ENCODE measurements at regions not wholly inside any gene's neighbourhood (a gene's known extent, or its start where the extent isn't known, plus 50 kb on each side); places are given as distances from the start of the nearest gene placed in this dataset.

DNA sequence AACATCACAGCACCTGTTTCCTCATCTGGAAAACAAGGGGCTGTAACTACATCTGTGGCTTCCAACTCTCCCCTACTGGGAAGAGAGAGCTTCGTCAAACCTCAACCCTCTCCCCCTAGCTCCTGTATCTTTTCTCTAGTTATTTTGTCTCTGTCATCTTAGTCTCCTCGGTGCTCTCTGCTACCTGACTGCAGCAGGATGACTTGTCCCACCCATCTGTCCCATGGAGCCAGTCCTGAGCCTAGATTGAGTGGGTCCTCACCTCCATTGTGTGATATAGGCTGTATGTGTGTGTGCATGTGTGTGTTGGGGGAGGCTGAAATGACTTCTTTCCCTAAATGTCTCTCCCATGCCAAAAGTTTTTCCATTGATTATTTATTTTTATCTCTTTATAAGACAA, 177.3 kb downstream of the EMP1 start:
- no peak for TF ChIP-seq CTCF (IDR thresholded peaks at IDR 0.05; ENCODE audit: low read depth, low read length)
- DNase-seq (ENCODE audit: extremely low read depth, low read depth): no peak

GRCh38 chr12:13373131-13373530, 176.6 kb downstream of the EMP1 start:
- no peak for DNase-seq (ENCODE audit: extremely low read depth, low read depth)
- no peak for TF ChIP-seq CTCF (IDR thresholded peaks at IDR 0.05; ENCODE audit: low read depth, low read length)

DNA sequence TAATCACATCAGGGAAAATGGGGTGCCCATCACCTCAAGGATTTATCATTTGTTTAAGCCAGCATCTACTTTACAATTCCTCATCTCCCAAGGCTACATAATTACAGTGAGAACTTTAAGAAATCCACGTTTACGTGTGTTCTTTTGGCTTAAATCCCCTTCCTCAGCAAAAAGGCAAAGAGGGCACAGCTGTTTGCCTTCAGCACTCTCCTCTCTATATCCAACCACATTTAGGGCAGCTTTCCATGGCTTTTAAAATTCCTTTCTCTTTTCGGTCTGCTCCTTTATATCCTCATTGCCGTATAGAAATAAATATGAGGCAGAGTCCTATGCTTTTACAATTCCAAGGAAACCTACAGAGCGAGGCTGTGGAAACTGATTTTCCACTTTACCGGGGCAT, 175.9 kb downstream of the EMP1 start:
- no peak for DNase-seq (ENCODE audit: extremely low read depth, low read depth)
- TF ChIP-seq CTCF (IDR thresholded peaks at IDR 0.05; ENCODE audit: low read depth, low read length): no peak

GRCh38 chr12:13371797-13372196, 175.3 kb downstream of the EMP1 start:
- TF ChIP-seq CTCF (IDR thresholded peaks at IDR 0.05; ENCODE audit: low read depth, low read length): no peak
- DNase-seq (ENCODE audit: extremely low read depth, low read depth): no peak

- TF ChIP-seq CTCF (IDR thresholded peaks at IDR 0.05; ENCODE audit: low read depth, low read length): no peak
- no peak for DNase-seq (ENCODE audit: extremely low read depth, low read depth)
Measured at GRCh38 chr12:13371367-13371766, 174.8 kb downstream of the EMP1 start.

DNA sequence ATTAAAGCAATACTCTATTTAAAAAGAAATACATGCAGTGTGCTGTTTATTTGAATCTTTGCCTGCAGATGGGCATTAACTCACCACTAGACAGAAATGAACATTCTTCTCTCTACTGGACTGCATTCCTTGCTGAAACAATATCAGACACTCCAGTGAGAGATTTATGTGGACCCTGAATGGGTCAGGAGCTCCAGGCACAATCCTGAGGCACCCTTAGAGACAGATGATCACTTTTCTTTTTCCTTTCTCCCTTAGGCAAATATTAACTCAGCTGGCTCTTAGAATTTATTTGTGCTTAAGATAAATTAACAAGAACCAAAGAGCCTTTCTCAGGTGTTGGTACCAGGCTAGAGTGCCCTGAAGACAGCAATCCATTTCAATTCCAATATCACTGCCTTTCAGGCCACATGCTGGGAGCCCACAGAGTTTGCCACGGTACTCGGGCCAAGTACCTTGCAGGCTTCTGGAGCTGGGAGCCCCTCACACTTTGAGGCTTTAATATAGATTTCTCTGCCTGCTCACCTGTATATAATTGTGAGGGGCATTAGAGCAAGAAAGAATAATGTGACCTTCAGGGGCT, 173.0 kb downstream of the EMP1 start:
- DNase-seq (ENCODE audit: extremely low read depth, low read depth): no peak
- no peak for TF ChIP-seq CTCF (IDR thresholded peaks at IDR 0.05; ENCODE audit: low read depth, low read length)

DNA sequence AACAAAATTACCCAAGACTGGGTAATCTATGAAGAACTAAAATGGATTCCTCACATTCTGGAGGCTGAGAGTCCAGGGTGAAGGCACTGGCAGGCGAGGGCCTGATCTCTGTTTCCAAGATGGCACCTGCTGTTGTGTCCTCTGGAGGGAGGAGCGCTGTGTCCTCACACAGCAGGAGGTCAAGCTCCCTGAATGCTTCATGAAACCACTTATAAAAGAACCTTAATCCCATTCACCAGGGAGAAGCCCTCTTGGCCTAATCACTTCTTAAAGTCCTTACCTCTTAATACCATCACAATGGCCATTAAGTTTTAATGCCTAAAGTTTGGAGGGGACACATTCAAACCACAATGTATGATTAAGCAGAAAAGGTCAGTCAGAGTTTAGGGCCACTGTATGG, 172.4 kb downstream of the EMP1 start:
- no peak for TF ChIP-seq CTCF (IDR thresholded peaks at IDR 0.05; ENCODE audit: low read depth, low read length)
- no peak for DNase-seq (ENCODE audit: extremely low read depth, low read depth)
